HepG2 (cell line): ENCODE measurements at regions not wholly inside any gene's neighbourhood (a gene's known extent, or its start where the extent isn't known, plus 50 kb on each side); places are given as distances from the start of the nearest gene placed in this dataset.
A peak's percentile ranks its signal among the peaks of the same experiment; 100 is the strongest.

Source experiments
- ARID5B ChIP-seq: IDR thresholded peaks from 2 replicates; pipeline ENCODE4 v1.4.0; 2020; ENCODE audit warnings: mild to moderate bottlenecking, missing genetic modification reagents
- FLYWCH1 ChIP-seq: sonication (generic); formaldehyde crosslinking; IDR thresholded peaks from 2 replicates; pipeline ENCODE4 v1.8.1; 2023; ENCODE audit warnings: mild to moderate bottlenecking, missing genetic modification reagents
- FOXK2 ChIP-seq: fragments of 450-650 bp; IDR thresholded peaks from 2 replicates; pipeline ENCODE4 v1.6.1; 2016
- REST ChIP-seq, 2 experiments: IDR thresholded peaks; 2 replicates each; pipeline ENCODE4 v1.6.1; 2011 to 2012; ENCODE audit warnings: low read length in 2 of 2, borderline replicate concordance in 1 of 2, low read depth in 1 of 2, mild to moderate bottlenecking in 1 of 2, moderate library complexity in 1 of 2
- SALL2 ChIP-seq: sonication (generic); formaldehyde crosslinking; IDR thresholded peaks from 2 replicates; pipeline ENCODE4 v1.8.1; 2023; ENCODE audit warnings: mild to moderate bottlenecking, missing genetic modification reagents, inconsistent platforms
- SATB2 ChIP-seq: sonication (generic); formaldehyde crosslinking; IDR thresholded peaks from 2 replicates; pipeline ENCODE4 v1.5.0; 2020; ENCODE audit warnings: missing genetic modification reagents
- SPEN ChIP-seq: sonication (generic); formaldehyde crosslinking; IDR thresholded peaks from 2 replicates; pipeline ENCODE4 v1.5.1; 2020; ENCODE audit warnings: low read depth, mild to moderate bottlenecking, missing genetic modification reagents
- ZIK1 ChIP-seq: sonication (generic); formaldehyde crosslinking; IDR thresholded peaks from 2 replicates; pipeline ENCODE4 v1.5.0; 2020; ENCODE audit warnings: mild to moderate bottlenecking, low read depth, missing genetic modification reagents, borderline replicate concordance
- ZNF275 ChIP-seq: sonication (generic); formaldehyde crosslinking; IDR thresholded peaks from 2 replicates; pipeline ENCODE4 v1.8.0; 2022; ENCODE audit warnings: missing genetic modification reagents, mild to moderate bottlenecking, inconsistent platforms, borderline replicate concordance
- ZNF350 ChIP-seq: sonication (generic); formaldehyde crosslinking; IDR thresholded peaks from 2 replicates; pipeline ENCODE4 v1.4.0; 2020; ENCODE audit warnings: mild to moderate bottlenecking, low read depth, missing genetic modification reagents, borderline replicate concordance
- ZNF816 ChIP-seq: sonication (generic); formaldehyde crosslinking; IDR thresholded peaks from 2 replicates; pipeline ENCODE4 v1.8.0; 2022; ENCODE audit warnings: missing genetic modification reagents, mild to moderate bottlenecking, borderline replicate concordance
- TF ChIP-seq, protein P1 (sequence below): fragments of 450-650 bp; IDR thresholded peaks from 2 replicates; pipeline ENCODE4 v1.6.1; 2017; ENCODE audit warnings: mild to moderate bottlenecking
- TF ChIP-seq, protein P2 (sequence below): sonication (generic); formaldehyde crosslinking; IDR thresholded peaks from 2 replicates; pipeline ENCODE4 v1.5.0; 2020; ENCODE audit warnings: missing genetic modification reagents
- TF ChIP-seq, protein P3 (sequence below): sonication (generic); formaldehyde crosslinking; IDR thresholded peaks from 2 replicates; pipeline ENCODE4 v1.8.0; 2022; ENCODE audit warnings: mild to moderate bottlenecking, missing genetic modification reagents, moderate library complexity

GRCh38 chr2:8138923-8139667 lies 542.8 kb upstream of the ID2 start (continued):
- TF ChIP-seq REST (IDR thresholded peaks at IDR 0.05; ENCODE audit: borderline replicate concordance in 1 of 2, low read depth in 1 of 2, low read length in 2 of 2): no peak; a peak in 2 of 4 replicates
- no peak; the same call in 1 of the 2 replicates for TF ChIP-seq SALL2 (CRISPR knock-in tag)
- TF ChIP-seq SPEN: 0 out of 2 replicates have a peak, but pooled peaks have one; percentile 35
- TF ChIP-seq, protein P1, sequence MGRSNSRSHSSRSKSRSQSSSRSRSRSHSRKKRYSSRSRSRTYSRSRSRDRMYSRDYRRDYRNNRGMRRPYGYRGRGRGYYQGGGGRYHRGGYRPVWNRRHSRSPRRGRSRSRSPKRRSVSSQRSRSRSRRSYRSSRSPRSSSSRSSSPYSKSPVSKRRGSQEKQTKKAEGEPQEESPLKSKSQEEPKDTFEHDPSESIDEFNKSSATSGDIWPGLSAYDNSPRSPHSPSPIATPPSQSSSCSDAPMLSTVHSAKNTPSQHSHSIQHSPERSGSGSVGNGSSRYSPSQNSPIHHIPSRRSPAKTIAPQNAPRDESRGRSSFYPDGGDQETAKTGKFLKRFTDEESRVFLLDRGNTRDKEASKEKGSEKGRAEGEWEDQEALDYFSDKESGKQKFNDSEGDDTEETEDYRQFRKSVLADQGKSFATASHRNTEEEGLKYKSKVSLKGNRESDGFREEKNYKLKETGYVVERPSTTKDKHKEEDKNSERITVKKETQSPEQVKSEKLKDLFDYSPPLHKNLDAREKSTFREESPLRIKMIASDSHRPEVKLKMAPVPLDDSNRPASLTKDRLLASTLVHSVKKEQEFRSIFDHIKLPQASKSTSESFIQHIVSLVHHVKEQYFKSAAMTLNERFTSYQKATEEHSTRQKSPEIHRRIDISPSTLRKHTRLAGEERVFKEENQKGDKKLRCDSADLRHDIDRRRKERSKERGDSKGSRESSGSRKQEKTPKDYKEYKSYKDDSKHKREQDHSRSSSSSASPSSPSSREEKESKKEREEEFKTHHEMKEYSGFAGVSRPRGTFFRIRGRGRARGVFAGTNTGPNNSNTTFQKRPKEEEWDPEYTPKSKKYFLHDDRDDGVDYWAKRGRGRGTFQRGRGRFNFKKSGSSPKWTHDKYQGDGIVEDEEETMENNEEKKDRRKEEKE: no peak
- peak; percentile 65; the same call in 1 of the 2 replicates for TF ChIP-seq ZNF275 (CRISPR knock-in tag)
- TF ChIP-seq ZIK1 (CRISPR knock-in tag): no peak
- TF ChIP-seq ZNF350 (CRISPR knock-in tag): peak; percentile 60; the same call in 1 of the 2 replicates
- TF ChIP-seq FOXK2: peak; percentile 36
- TF ChIP-seq, protein P2, sequence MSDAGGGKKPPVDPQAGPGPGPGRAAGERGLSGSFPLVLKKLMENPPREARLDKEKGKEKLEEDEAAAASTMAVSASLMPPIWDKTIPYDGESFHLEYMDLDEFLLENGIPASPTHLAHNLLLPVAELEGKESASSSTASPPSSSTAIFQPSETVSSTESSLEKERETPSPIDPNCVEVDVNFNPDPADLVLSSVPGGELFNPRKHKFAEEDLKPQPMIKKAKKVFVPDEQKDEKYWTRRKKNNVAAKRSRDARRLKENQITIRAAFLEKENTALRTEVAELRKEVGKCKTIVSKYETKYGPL (CRISPR knock-in tag): no peak
- TF ChIP-seq, protein P3, sequence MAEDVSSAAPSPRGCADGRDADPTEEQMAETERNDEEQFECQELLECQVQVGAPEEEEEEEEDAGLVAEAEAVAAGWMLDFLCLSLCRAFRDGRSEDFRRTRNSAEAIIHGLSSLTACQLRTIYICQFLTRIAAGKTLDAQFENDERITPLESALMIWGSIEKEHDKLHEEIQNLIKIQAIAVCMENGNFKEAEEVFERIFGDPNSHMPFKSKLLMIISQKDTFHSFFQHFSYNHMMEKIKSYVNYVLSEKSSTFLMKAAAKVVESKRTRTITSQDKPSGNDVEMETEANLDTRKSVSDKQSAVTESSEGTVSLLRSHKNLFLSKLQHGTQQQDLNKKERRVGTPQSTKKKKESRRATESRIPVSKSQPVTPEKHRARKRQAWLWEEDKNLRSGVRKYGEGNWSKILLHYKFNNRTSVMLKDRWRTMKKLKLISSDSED (CRISPR knock-in tag): no peak
- 0 out of 2 replicates have a peak, but pooled peaks have one; percentile 29 for TF ChIP-seq SATB2 (CRISPR knock-in tag)
- peak; percentile 96; the same call in 1 of the 2 replicates for TF ChIP-seq ARID5B
- no peak for TF ChIP-seq ZNF816 (CRISPR knock-in tag)
- TF ChIP-seq FLYWCH1: no peak
